Epithelial cell of esophagus (primary cell): ENCODE measurements at regions not wholly inside any gene's neighbourhood (a gene's known extent, or its start where the extent isn't known, plus 50 kb on each side); places are given as distances from the start of the nearest gene placed in this dataset.
A peak's percentile ranks its signal among the peaks of the same experiment; 100 is the strongest.

ENCODE experiments used
- DNase-seq: peaks from one replicate; pipeline ENCODE4 v3.0.0; 2010; ENCODE audit warnings: low read depth
- H3K4me3 ChIP-seq: 2 replicates; pipeline ENCODE4 v1.5.1; 2011; ENCODE audit warnings: mild to moderate bottlenecking, low read length, control low read depth
- TF ChIP-seq, protein P1 (sequence below): IDR thresholded peaks from 2 replicates; pipeline ENCODE4 v1.5.1; 2011; ENCODE audit warnings: low read depth, mild to moderate bottlenecking, low read length, control low read depth, inconsistent platforms; ENCODE audit not compliant: insufficient read depth; ENCODE audit errors: missing control alignments

DNA sequence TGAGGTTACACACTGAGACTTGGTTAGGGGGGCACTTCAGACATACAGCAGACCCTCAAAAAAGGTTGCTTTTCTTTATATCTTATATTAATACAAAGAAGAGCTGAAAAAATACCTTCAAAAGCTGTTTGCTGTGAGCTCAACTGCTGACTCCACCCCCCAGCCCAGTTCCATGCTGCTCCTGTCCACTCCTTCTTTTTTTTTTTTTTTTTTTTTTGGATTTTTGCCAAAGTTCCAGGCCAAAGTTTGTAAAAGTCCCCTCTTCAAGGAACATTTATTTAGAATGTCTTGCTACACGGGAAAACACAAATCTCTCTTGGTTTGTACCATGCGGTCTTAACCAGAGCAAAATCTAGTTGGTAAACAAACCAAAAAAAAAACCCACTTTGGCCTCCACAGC, 85.3 kb upstream of the AKAP12 start:
- H3K4me3 ChIP-seq: no peak overlapping the region
- TF ChIP-seq, protein P1, sequence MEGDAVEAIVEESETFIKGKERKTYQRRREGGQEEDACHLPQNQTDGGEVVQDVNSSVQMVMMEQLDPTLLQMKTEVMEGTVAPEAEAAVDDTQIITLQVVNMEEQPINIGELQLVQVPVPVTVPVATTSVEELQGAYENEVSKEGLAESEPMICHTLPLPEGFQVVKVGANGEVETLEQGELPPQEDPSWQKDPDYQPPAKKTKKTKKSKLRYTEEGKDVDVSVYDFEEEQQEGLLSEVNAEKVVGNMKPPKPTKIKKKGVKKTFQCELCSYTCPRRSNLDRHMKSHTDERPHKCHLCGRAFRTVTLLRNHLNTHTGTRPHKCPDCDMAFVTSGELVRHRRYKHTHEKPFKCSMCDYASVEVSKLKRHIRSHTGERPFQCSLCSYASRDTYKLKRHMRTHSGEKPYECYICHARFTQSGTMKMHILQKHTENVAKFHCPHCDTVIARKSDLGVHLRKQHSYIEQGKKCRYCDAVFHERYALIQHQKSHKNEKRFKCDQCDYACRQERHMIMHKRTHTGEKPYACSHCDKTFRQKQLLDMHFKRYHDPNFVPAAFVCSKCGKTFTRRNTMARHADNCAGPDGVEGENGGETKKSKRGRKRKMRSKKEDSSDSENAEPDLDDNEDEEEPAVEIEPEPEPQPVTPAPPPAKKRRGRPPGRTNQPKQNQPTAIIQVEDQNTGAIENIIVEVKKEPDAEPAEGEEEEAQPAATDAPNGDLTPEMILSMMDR: no peak
- DNase-seq: peak; percentile 21

DNA sequence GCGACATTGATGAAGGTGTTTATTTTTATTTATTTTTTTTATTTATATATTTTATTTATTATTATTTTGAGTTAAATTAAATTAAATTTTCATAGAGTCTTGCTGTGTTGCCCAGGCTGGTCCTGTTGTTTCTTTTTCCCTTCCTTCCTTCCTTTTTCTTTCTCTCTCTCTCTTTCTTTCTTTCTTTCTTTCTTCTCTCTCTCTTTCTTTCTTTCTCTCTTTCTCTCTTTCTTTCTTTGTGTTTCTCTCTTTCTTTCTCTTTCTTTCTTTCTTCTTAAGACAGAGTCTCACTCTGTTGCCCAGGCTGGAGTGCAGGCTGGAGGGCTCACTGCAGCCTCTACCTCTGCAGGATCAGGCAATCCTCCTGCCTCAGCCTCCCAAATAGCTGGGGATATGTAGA, 84.7 kb upstream of the AKAP12 start:
- no peak overlapping the region for H3K4me3 ChIP-seq
- DNase-seq: no peak
- TF ChIP-seq, protein P1: no peak

DNA sequence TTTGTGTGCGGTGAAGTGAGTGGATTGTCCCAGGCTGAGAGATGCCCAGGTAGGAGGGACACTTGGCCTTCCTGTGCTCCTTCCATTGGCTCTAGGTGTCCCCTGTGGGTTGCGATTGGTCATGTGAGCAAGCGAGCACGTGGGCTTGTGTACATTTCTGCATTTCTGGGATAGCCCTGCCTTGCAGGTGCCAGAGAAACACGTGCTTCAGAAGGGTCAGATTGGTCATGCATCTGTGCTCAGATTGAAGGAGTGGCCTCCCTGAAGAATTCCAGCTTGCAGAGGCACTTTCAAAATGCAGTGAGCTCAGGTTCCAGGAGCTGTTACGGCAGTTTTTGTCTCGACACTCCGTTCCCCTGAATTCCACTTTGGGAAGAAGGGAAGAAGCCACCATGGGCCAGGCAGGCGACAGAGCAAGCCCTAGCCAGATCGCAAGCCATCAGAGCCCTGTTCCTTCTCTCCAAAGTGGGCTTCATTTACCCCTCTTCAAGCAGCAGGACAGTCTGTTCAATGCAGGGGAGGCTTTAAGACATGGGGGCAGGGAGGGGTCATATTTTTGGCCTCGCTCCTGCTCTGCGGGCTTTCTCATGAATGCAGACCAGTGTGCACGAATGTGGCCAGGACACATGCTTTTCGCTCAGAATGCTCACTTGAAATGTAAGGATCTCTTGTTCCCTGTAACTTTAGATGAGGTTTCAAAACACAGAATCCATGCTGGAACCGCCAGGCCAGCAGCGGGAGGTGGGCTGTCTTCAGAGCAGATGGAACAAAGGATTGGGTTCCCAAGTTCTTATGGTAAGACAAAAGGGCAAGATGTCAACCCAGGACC, 78.6 kb upstream of the AKAP12 start:
- no peak overlapping the region for H3K4me3 ChIP-seq
- TF ChIP-seq, protein P1: no peak
- peak; percentile 51 for DNase-seq

DNA sequence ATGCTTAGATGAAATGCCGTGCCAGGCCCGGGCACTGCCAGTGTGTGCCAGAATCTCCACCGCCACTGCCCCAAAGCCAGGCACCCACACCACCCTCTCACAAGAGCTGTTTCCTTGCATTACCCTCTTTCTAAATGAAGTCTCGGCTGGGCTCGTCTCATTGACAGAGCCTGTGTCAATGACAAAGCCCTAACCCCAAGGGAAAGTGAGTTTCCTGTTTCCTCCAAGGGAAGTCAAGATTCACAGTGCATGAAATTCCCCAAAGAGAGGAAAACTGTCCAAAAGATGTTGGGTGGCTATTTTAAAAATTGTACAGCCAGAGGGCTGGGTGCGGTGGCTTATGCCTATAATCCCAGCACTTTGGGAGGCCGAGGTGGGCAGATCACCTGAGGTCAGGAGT, 75.4 kb upstream of the AKAP12 start:
- TF ChIP-seq, protein P1: no peak
- H3K4me3 ChIP-seq: no peak overlapping the region
- no peak for DNase-seq

DNA sequence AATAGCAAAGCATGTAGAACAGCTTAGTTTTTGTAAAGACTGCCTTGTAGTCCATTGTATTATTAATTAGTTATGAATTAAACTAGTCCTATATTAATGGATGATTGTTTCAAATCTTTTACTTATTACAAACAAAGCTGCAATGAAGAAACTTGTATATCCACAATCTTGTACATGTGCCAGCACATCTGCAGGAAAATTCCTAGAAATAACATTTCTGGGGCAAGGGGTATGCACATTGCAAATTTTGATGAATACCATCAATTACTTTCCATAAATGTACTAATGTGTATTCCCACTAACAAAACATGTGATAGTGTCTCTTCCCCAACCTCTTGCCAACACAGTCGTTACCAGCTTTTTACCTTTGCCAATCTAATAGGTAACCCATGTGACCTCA, 73.6 kb upstream of the AKAP12 start:
- TF ChIP-seq, protein P1: no peak
- H3K4me3 ChIP-seq: no peak overlapping the region
- no peak for DNase-seq

DNA sequence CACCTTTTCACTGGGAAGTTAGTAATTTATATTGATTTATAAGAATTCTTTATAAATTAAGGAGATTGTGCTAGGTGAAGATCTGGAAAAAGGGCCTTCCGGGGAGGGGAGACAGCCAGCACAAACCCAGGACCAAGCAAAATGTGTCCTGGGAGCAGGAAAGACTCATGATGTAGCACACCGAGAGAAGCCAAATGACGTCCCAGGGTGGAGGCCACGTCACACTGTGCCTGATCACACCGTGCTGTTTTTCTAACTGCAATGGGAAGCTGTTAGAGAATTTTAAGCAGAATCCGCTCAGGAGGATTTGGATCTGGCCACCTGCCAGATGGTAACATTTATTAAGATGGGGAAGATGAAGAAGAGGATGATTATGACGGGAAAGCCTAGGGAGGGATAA, 72.7 kb upstream of the AKAP12 start:
- no peak overlapping the region for H3K4me3 ChIP-seq
- no peak for DNase-seq
- TF ChIP-seq, protein P1: no peak
